ENCODE measurements at regions not wholly inside any gene's neighbourhood (a gene's known extent, or its start where the extent isn't known, plus 50 kb on each side); places are given as distances from the start of the nearest gene placed in this dataset.

DNA sequence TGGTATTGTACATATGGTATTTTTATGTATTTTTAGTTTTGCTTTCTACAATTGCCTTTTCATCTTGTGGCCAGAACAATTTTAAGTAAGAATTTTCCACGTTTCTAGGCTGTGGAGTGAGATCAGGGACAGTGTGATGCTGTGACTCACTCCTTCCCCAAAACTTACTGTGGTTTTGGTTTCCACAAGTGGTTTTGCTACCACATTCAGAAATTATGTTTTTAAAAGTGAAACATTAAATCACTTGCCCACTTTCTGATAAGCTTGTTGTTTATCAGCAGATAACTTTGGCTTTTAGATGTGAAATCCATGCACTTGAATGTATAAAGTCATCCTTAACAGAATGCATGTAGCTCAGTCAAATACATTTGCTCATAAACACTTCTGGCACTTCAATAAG, 192.2 kb upstream of the THRB start:
- no CpG with 5 or more reads among the region's 1 CpG for WGBS (ENCODE audit: insufficient coverage)
- Mint-ChIP-seq H3K4me1 (peaks cover 4% of the 10 kb centered on the region), H3K9me3 (no peaks in the 10 kb centered on the region), H3K4me3 (no peak overlapping the region), H3K27me3 (ENCODE audit: low read depth in 3 of 3) (peaks cover 4 to 8% (median 6%) of the 10 kb centered on the region in 3 donors), H3K36me3 (no peaks in the 10 kb centered on the region), H3K27ac (no peak overlapping the region)
- Histone ChIP-seq H2AFZ (ENCODE audit: insufficient read depth, low read depth, low read length, poor library complexity, severe bottlenecking) (no peak overlapping the region), H3K4me2 (replicated peaks; ENCODE audit: extremely low read depth, low read length, poor library complexity, severe bottlenecking) (no peak overlapping the region), H4K20me1 (ENCODE audit: insufficient read depth, low read length) (no peaks in the 10 kb centered on the region), H3K9ac (ENCODE audit: insufficient read depth, low read length, poor library complexity, severe bottlenecking) (no peak overlapping the region), H3K79me2 (ENCODE audit: insufficient read depth, low read length) (no peaks in the 10 kb centered on the region), H3K9me3 (replicated peaks in 1 of 2; ENCODE audit: control insufficient read depth in 1 of 2, insufficient read depth in 1 of 2, low read length in 2 of 2) (no peaks in the 10 kb centered on the region), H3K27ac (ENCODE audit: low read depth in 1 of 2, low read length in 2 of 2) (no peak overlapping the region), H3K4me1 (ENCODE audit: control insufficient read depth in 1 of 2, insufficient read depth in 2 of 2, low read length in 2 of 2) (no peaks in the 10 kb centered on the region), H3K36me3 (replicated peaks in 1 of 2; ENCODE audit: control insufficient read depth in 1 of 2, insufficient read depth in 2 of 2, low read length in 2 of 2) (no peaks in the 10 kb centered on the region), H3K27me3 (ENCODE audit: control insufficient read depth in 2 of 2, insufficient read depth in 2 of 2, low read length in 2 of 2) (peaks cover 0 to 5% of the 10 kb centered on the region in 2 donors), H3K4me3 (replicated peaks in 1 of 3; ENCODE audit: low read depth in 2 of 3, low read length in 3 of 3) (no peak overlapping the region)
- TF ChIP-seq, protein P1, sequence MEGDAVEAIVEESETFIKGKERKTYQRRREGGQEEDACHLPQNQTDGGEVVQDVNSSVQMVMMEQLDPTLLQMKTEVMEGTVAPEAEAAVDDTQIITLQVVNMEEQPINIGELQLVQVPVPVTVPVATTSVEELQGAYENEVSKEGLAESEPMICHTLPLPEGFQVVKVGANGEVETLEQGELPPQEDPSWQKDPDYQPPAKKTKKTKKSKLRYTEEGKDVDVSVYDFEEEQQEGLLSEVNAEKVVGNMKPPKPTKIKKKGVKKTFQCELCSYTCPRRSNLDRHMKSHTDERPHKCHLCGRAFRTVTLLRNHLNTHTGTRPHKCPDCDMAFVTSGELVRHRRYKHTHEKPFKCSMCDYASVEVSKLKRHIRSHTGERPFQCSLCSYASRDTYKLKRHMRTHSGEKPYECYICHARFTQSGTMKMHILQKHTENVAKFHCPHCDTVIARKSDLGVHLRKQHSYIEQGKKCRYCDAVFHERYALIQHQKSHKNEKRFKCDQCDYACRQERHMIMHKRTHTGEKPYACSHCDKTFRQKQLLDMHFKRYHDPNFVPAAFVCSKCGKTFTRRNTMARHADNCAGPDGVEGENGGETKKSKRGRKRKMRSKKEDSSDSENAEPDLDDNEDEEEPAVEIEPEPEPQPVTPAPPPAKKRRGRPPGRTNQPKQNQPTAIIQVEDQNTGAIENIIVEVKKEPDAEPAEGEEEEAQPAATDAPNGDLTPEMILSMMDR (IDR thresholded peaks at IDR 0.05): no peak
- intact Hi-C loops (cut with micrococcal nuclease): loop anchor here in 1 of 2 donors (10.0 kb wide), 1 partner anchor 908 kb away; no protein-coding TSS in a partner anchor
- DNase-seq: no peak

DNA sequence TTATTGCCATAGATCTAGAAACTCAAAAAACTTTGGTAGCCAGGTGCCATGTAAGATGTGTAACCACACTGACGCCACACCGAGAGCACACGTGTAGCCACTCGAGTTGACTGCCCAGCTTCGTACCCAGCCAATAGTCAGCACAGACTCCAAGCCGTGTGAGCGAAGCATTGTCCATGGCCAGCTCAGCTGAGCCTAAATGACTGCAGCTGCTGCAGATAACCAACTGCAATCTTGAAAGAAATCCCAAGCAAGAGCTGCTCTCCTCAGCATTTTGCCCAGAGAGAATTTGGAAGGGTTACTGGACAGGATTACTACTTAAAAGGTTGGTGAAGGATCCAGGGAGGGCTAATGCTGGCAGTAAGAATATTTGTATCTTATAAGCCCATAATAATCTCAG, 193.0 kb upstream of the THRB start:
- intact Hi-C loops (cut with micrococcal nuclease): loop anchor here in 1 of 2 donors (10.0 kb wide), 1 partner anchor 907 kb away; no protein-coding TSS in a partner anchor
- no peaks in the 10 kb centered on the region for H3K79me2 ChIP-seq (ENCODE audit: insufficient read depth, low read length)
- no peaks in the 10 kb centered on the region for H3K9me3 ChIP-seq (replicated peaks in 1 of 2; ENCODE audit: control insufficient read depth in 1 of 2, insufficient read depth in 1 of 2, low read length in 2 of 2)
- H3K36me3 ChIP-seq (replicated peaks in 1 of 2; ENCODE audit: control insufficient read depth in 1 of 2, insufficient read depth in 2 of 2, low read length in 2 of 2): no peaks in the 10 kb centered on the region
- peaks cover 4% of the 10 kb centered on the region for H3K4me1 Mint-ChIP-seq
- H3K9me3 Mint-ChIP-seq: no peaks in the 10 kb centered on the region
- H3K27ac ChIP-seq (ENCODE audit: low read depth in 1 of 2, low read length in 2 of 2): no peak overlapping the region
- peaks cover 4 to 8% (median 6%) of the 10 kb centered on the region in 3 donors for H3K27me3 Mint-ChIP-seq (ENCODE audit: low read depth in 3 of 3)
- H3K4me1 ChIP-seq (ENCODE audit: control insufficient read depth in 1 of 2, insufficient read depth in 2 of 2, low read length in 2 of 2): no peaks in the 10 kb centered on the region
- no peak overlapping the region for H3K27ac Mint-ChIP-seq
- no peaks in the 10 kb centered on the region for H3K36me3 Mint-ChIP-seq
- DNase-seq: no peak
- no peak overlapping the region for H3K9ac ChIP-seq (ENCODE audit: insufficient read depth, low read length, poor library complexity, severe bottlenecking)
- H3K4me2 ChIP-seq (replicated peaks; ENCODE audit: extremely low read depth, low read length, poor library complexity, severe bottlenecking): no peak overlapping the region
- H3K4me3 Mint-ChIP-seq: no peak overlapping the region
- TF ChIP-seq, protein P1 (IDR thresholded peaks at IDR 0.05): no peak
- no peak overlapping the region for H3K4me3 ChIP-seq (replicated peaks in 1 of 3; ENCODE audit: low read depth in 2 of 3, low read length in 3 of 3)
- 96% methylated on average over 7 of the region's 7 CpGs for WGBS (ENCODE audit: insufficient coverage)
- H4K20me1 ChIP-seq (ENCODE audit: insufficient read depth, low read length): no peaks in the 10 kb centered on the region
- H2AFZ ChIP-seq (ENCODE audit: insufficient read depth, low read depth, low read length, poor library complexity, severe bottlenecking): no peak overlapping the region
- H3K27me3 ChIP-seq (ENCODE audit: control insufficient read depth in 2 of 2, insufficient read depth in 2 of 2, low read length in 2 of 2): peaks cover 0 to 5% of the 10 kb centered on the region in 2 donors

Data from CD14-positive monocyte (primary cell).